Memory B cell (primary cell): ENCODE measurements at regions not wholly inside any gene's neighbourhood (a gene's known extent, or its start where the extent isn't known, plus 50 kb on each side); places are given as distances from the start of the nearest gene placed in this dataset.

Experiments used
- ATAC-seq: fragments of 150-1000 bp; cut with Tn5 transposase; 2 replicates; pipeline ENCODE4 v1.10.0; 2021; ENCODE audit warnings: low read depth, mild to moderate bottlenecking, moderate library complexity
- DNase-seq, 2 donors: peaks; one replicate each; pipeline ENCODE4 v3.0.0; 2022; ENCODE audit warnings: low spot score in 2 of 2
- H3K27ac Mint-ChIP-seq: one replicate; pipeline ENCODE4 v1.8.0; 2022; ENCODE audit warnings: mild to moderate bottlenecking, moderate library complexity, mixed read lengths
- H3K27me3 Mint-ChIP-seq: one replicate; pipeline ENCODE4 v1.8.0; 2022; ENCODE audit warnings: mixed read lengths
- H3K36me3 Mint-ChIP-seq: one replicate; pipeline ENCODE4 v1.8.0; 2022; ENCODE audit warnings: mild to moderate bottlenecking, mixed read lengths
- H3K4me1 Mint-ChIP-seq: one replicate; pipeline ENCODE4 v1.8.0; 2022; ENCODE audit warnings: mixed read lengths
- H3K4me3 Mint-ChIP-seq: one replicate; pipeline ENCODE4 v1.8.0; 2022; ENCODE audit warnings: mild to moderate bottlenecking, moderate library complexity, mixed read lengths
- H3K9me3 Mint-ChIP-seq: one replicate; pipeline ENCODE4 v1.8.0; 2022; ENCODE audit warnings: mixed read lengths

GRCh38 chr1:81634294-81634693 lies 166.4 kb upstream of the ADGRL2 start:
- Mint-ChIP-seq H3K9me3 (peaks cover 4% of the 10 kb centered on the region), H3K27ac (no peak overlapping the region), H3K27me3 (peaks cover 2% of the 10 kb centered on the region), H3K4me1 (no peaks in the 10 kb centered on the region), H3K4me3 (no peak overlapping the region), H3K36me3 (no peaks in the 10 kb centered on the region)
- ATAC-seq (no peak), DNase-seq (no peak)

GRCh38 chr1:81619156-81619555 lies 181.6 kb upstream of the ADGRL2 start:
- no peak overlapping the region for H3K27ac Mint-ChIP-seq
- ATAC-seq = no peak
- DNase-seq = no peak
- H3K4me3 Mint-ChIP-seq = no peak overlapping the region
- H3K9me3 Mint-ChIP-seq = no peaks in the 10 kb centered on the region
- no peaks in the 10 kb centered on the region for H3K36me3 Mint-ChIP-seq
- no peaks in the 10 kb centered on the region for H3K4me1 Mint-ChIP-seq
- peaks cover 4% of the 10 kb centered on the region for H3K27me3 Mint-ChIP-seq

- Mint-ChIP-seq H3K27me3 (peaks cover 4% of the 10 kb centered on the region), H3K36me3 (no peaks in the 10 kb centered on the region), H3K4me3 (no peak overlapping the region), H3K4me1 (no peaks in the 10 kb centered on the region), H3K27ac (no peak overlapping the region), H3K9me3 (no peaks in the 10 kb centered on the region)
- ATAC-seq (no peak), DNase-seq (no peak)
Observed at GRCh38 chr1:81618376-81618775, 182.4 kb upstream of the ADGRL2 start.

GRCh38 chr1:81617308-81617967 lies 183.3 kb upstream of the ADGRL2 start:
- DNase-seq = no peak

GRCh38 chr1:81613803-81614202 lies 186.9 kb upstream of the ADGRL2 start:
- no peak for DNase-seq
- H3K4me3 Mint-ChIP-seq = no peak overlapping the region
- H3K27me3 Mint-ChIP-seq = no peaks in the 10 kb centered on the region
- H3K4me1 Mint-ChIP-seq = no peaks in the 10 kb centered on the region
- no peak overlapping the region for H3K27ac Mint-ChIP-seq
- H3K36me3 Mint-ChIP-seq = no peaks in the 10 kb centered on the region
- H3K9me3 Mint-ChIP-seq = no peaks in the 10 kb centered on the region
- ATAC-seq = no peak

More at GRCh38 chr1:81617308-81617967, 183.3 kb upstream of the ADGRL2 start:
- Mint-ChIP-seq H3K36me3 (no peaks in the 10 kb centered on the region), H3K4me3 (no peak overlapping the region), H3K27ac (no peak overlapping the region), H3K9me3 (no peaks in the 10 kb centered on the region), H3K27me3 (no peaks in the 10 kb centered on the region), H3K4me1 (no peaks in the 10 kb centered on the region)
- ATAC-seq = no peak

- H3K36me3 Mint-ChIP-seq = no peaks in the 10 kb centered on the region
- no peaks in the 10 kb centered on the region for H3K27me3 Mint-ChIP-seq
- DNase-seq = no peak
- no peak overlapping the region for H3K4me3 Mint-ChIP-seq
- H3K27ac Mint-ChIP-seq = no peak overlapping the region
- no peak for ATAC-seq
- no peaks in the 10 kb centered on the region for H3K4me1 Mint-ChIP-seq
- no peaks in the 10 kb centered on the region for H3K9me3 Mint-ChIP-seq
Observed at GRCh38 chr1:81607924-81608323, 192.8 kb upstream of the ADGRL2 start.

- H3K9me3 Mint-ChIP-seq = no peaks in the 10 kb centered on the region
- H3K36me3 Mint-ChIP-seq = no peaks in the 10 kb centered on the region
- H3K27me3 Mint-ChIP-seq = no peaks in the 10 kb centered on the region
- DNase-seq = no peak
- no peak overlapping the region for H3K27ac Mint-ChIP-seq
- no peak overlapping the region for H3K4me3 Mint-ChIP-seq
- no peak for ATAC-seq
- no peaks in the 10 kb centered on the region for H3K4me1 Mint-ChIP-seq
Observed at GRCh38 chr1:81607086-81607485, 193.6 kb upstream of the ADGRL2 start.

GRCh38 chr1:81606656-81607055 lies 194.1 kb upstream of the ADGRL2 start:
- Mint-ChIP-seq H3K4me3 (no peak overlapping the region), H3K4me1 (no peaks in the 10 kb centered on the region), H3K27ac (no peak overlapping the region), H3K36me3 (no peaks in the 10 kb centered on the region), H3K9me3 (no peaks in the 10 kb centered on the region), H3K27me3 (no peaks in the 10 kb centered on the region)
- no peak for ATAC-seq
- no peak for DNase-seq

- DNase-seq (no peak), ATAC-seq (no peak)
- no peak overlapping the region for H3K4me3 Mint-ChIP-seq
- no peaks in the 10 kb centered on the region for H3K4me1 Mint-ChIP-seq
- H3K9me3 Mint-ChIP-seq = no peaks in the 10 kb centered on the region
- H3K27ac Mint-ChIP-seq = no peak overlapping the region
- no peaks in the 10 kb centered on the region for H3K27me3 Mint-ChIP-seq
- no peaks in the 10 kb centered on the region for H3K36me3 Mint-ChIP-seq
Observed at GRCh38 chr1:81605023-81605422, 195.7 kb upstream of the ADGRL2 start.

- Mint-ChIP-seq H3K27ac (no peak overlapping the region), H3K36me3 (no peaks in the 10 kb centered on the region), H3K9me3 (peaks cover 1% of the 10 kb centered on the region), H3K27me3 (no peaks in the 10 kb centered on the region), H3K4me1 (no peaks in the 10 kb centered on the region), H3K4me3 (no peak overlapping the region)
- DNase-seq = no peak
- no peak for ATAC-seq
Observed at GRCh38 chr1:81600878-81601622, 199.7 kb upstream of the ADGRL2 start.

GRCh38 chr1:81600363-81600762 lies 200.4 kb upstream of the ADGRL2 start:
- Mint-ChIP-seq H3K27me3 (no peaks in the 10 kb centered on the region), H3K27ac (no peak overlapping the region), H3K36me3 (no peaks in the 10 kb centered on the region), H3K4me1 (no peaks in the 10 kb centered on the region), H3K9me3 (peaks cover 1% of the 10 kb centered on the region), H3K4me3 (no peak overlapping the region)
- DNase-seq (no peak), ATAC-seq (no peak)

- Mint-ChIP-seq H3K27ac (no peak overlapping the region), H3K36me3 (no peaks in the 10 kb centered on the region), H3K4me1 (no peaks in the 10 kb centered on the region), H3K9me3 (peaks cover 1% of the 10 kb centered on the region), H3K27me3 (no peaks in the 10 kb centered on the region), H3K4me3 (no peak overlapping the region)
- ATAC-seq (no peak), DNase-seq (no peak)
Observed at GRCh38 chr1:81598623-81599022, 202.1 kb upstream of the ADGRL2 start.

GRCh38 chr1:81597720-81598426 lies 202.9 kb upstream of the ADGRL2 start:
- H3K4me3 Mint-ChIP-seq = no peak overlapping the region
- H3K4me1 Mint-ChIP-seq = no peaks in the 10 kb centered on the region
- no peak for ATAC-seq
- no peak for DNase-seq
- peaks cover 1% of the 10 kb centered on the region for H3K9me3 Mint-ChIP-seq
- no peaks in the 10 kb centered on the region for H3K27me3 Mint-ChIP-seq
- H3K36me3 Mint-ChIP-seq = no peaks in the 10 kb centered on the region
- H3K27ac Mint-ChIP-seq = no peak overlapping the region

GRCh38 chr1:81596341-81596740 lies 204.4 kb upstream of the ADGRL2 start:
- H3K4me3 Mint-ChIP-seq = no peak overlapping the region
- peaks cover 1% of the 10 kb centered on the region for H3K9me3 Mint-ChIP-seq
- no peaks in the 10 kb centered on the region for H3K27me3 Mint-ChIP-seq
- H3K4me1 Mint-ChIP-seq = no peaks in the 10 kb centered on the region
- no peak overlapping the region for H3K27ac Mint-ChIP-seq
- DNase-seq (no peak), ATAC-seq (no peak)
- H3K36me3 Mint-ChIP-seq = no peaks in the 10 kb centered on the region
